ENCODE measurements at regions not wholly inside any gene's neighbourhood (a gene's known extent, or its start where the extent isn't known, plus 50 kb on each side); places are given as distances from the start of the nearest gene placed in this dataset.

DNA sequence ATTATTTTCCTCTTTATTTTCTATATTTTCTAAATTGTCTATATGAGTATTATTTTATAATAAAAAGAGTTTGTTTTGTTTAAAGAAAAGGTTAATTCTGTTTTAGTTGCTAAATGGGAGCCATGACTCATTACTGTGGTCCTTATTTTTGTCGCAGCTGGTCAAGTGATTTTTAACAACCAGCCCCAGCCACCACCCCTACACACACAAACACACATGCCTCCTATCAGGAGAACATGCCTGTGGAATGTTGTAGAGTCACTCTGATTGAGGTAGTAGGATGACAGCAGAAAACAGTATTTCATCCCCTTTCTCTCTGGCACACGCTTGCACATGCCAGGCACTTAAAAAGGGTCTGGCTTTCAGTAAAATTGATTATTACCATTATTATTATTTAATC, 68.6 kb upstream of the GDF10 start:
- no peak for DNase-seq (ENCODE audit: low read depth)

DNA sequence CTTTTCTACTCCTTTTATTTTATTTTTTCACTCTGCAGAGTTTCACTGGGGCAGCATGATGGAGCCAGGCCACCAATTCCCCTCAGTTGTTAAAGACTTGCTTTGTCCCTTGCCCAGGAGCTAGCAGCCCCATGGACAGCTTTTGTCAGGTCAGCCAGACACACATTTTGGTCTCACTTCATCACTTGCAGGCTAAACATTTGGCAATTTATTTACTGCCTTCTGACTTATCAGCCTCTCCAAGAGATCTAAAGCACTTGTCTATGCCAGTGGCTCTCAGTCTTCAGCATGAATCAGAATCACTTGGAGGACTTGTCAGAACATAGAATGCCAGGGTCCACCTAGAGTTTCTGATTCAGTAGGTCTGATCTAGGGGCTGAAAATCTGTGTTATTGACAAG, 66.4 kb upstream of the GDF10 start:
- no peak for DNase-seq (ENCODE audit: low read depth)

DNA sequence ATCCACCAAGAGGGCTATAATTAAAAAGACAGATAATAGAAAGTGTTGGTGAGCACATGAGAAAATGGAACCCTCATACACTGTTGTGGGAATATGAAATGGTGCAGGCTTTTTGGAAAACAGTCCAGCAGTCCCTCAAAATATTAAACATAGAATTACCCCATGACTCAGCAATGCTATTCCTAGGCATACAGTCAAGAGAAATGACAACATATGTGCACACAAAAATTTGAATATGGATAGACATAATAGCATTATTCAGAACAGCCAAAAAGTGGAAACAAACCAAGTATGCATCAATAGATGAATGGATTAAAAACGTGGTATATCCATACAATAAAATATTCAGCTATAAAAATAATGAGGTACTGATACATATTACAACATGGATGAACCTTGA, 64.5 kb upstream of the GDF10 start:
- DNase-seq (ENCODE audit: low read depth) = no peak

DNA sequence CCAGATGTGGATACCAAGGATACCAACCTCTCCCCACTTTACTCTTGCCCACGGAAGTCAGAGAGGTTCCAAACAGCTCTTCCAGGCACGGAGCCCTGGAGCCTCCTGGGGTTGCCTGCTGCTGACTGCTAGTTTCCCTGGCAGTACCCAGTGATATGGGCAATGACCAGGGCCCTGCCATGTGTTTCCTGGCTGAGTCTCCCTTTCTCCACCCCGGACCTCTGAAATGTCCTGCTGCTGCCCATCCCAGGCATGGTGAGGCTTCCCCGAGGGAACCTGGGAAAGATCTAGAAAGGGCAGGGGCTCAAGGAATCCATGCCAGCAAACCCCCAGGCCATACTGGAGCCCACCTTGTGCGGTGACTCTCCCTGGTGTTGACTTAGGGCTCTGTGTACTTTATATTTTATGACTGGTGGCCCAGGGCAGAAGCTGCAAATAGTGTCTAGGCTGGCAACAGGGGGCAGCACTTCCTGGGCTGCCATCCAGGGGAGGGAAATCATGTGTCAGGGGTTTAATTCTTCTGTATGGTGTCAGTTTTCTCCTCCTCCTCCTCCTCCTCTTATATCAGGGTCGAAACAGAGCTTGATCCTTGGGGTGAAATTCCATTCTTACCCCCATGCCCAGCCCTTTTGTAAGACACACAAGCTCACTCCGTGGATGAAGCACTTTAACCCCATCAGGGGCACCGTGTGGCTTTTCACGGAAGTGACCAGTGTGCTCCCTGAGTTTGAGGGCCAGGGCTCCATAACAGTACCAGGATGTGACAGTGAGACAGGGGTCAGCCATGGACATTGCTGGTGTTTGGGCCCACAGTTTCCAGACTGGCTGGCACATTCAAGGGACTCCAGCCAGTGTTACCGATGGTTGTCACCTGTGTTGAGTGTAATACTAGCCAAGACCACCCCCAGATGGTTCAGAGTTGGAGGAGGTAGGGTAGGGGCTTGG, 62.4 kb upstream of the GDF10 start:
- no peak for DNase-seq (ENCODE audit: low read depth)

DNA sequence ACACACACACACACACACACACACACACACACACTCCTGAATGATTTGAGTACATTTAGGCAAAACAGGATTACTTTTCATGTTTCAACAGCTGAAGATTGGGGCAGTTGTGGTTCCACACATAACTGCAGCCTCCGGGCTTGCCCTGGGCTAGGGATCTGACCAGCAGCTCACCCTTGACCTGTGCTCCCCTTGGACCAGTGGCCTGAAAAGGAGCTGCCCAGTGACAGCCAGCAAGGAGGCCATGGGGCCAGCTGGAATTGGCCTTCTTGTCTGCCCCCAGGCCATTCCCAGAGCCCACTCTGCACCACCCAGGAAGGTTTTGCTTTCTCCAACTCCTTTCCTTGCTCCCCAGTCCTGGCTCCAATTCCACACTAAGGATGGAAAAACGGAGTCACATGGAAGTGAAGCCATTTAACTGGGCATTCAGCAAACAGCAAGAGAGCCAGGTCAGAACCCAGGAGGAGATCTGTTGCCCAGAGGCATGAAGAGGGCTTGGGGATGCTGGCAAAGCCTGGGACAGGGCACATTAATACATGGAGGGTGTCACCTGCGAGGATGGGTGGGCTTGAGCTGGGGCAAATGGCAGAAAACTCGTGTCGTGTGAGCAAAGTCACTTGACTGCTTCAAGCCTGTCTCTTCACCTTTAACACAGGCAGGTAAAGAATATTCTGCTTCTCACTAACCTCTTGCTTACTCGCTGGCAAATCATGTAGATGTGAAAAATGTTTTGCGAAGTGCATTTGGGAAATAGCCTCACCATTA, 61.5 kb upstream of the GDF10 start:
- no peak for DNase-seq (ENCODE audit: low read depth)

DNA sequence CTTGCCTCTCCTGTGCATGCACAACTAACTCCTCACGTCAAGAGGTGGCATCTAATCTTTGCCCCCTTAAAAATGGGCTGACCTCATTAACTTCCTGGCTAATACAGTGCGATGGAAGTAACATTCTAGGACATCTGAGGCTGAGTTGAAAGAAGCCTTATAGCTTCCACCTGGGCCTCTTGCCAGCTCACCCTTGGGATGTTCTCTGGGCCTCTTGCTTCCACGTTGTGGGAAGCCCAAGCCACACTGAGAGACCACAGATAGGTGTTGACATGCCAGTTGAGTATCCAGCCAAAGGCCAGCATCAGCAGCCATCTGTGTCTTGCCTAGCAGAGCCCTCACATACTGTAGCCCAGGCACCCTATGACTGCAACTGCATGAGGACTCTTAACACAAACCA, 60.8 kb upstream of the GDF10 start:
- no peak for DNase-seq (ENCODE audit: low read depth)

DNA sequence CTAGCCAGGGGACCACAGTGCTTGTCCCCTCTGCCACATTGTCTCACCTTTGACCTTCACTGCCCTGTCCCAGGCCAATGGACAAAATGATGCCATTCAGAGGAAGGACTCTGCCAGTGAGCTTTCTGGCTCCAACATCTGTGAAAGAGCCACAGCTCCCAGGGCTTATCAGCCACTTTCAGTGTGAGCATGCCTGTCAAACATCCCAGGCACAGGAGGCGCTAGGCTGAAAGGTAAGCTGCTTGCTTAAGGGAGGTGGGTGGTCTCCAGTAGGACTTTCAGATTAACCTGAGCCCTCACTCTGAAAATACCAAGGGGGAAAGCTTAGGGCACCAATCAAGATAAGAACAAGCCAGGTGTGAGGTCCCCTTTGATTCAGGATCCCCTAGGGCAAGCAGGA, 59.8 kb upstream of the GDF10 start:
- DNase-seq (ENCODE audit: low read depth) = no peak

DNA sequence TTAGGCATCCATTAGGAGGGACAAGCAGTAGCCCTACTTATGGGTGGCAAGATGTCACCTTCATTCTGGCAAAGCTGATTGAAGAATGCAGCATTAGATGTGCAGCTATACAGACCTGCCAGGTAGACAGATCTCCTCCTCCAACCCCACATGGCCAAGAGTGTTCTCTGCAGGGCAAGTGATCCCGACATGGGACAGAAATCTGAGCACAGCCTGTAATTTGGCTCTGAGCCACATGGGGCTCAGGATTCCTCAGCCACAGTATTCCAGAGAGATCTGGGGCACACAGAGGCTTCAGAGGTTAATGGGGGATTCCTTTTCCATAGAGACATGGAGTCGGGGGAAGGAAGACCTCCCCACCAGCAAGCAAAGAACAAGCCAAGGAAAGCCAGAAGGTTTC, 58.7 kb upstream of the GDF10 start:
- no peak for DNase-seq (ENCODE audit: low read depth)

DNA sequence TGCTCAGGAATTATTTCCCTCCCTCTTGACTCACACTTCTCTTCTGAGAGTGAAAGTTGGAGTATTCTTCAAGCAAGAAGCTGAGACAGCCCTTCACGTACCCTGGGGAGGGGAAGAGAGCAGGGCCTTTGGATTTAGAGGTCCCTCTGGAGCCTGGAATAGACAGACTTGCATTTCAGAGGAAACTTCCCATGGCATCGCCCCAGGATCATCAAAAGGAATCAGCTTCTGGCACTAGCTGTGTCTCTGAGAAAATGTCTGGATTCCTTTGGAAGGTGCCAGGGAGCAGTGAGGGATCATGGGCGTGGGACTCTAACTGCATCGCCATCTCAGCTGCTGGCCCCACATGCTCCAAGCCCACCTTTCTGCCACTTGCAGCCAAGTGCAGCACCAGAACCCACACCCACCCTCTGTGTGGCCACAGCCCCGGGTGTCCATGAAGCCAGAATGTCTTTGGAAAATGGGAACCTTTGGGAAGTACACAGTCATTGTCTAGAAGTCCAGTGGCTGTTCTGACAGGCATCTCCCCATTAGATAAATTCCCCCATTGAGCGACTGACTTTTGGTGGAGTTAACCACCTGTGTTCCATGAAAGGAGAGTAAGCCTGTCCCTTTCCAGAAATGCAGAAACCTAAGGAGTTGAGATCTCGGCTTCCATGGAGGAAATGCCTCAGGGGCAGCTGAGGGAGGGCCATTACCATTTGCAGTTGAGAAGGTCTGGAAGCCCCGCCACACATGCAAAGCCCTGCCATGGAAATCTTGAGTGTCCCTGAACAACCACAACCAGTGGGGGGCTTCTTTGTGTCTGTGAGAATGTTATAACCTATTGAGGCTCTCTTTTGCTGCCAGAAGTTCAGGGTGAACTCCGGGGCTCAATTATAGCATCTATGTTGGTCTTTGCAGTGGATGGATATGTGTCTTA, 57.8 kb upstream of the GDF10 start:
- no peak for DNase-seq (ENCODE audit: low read depth)

DNA sequence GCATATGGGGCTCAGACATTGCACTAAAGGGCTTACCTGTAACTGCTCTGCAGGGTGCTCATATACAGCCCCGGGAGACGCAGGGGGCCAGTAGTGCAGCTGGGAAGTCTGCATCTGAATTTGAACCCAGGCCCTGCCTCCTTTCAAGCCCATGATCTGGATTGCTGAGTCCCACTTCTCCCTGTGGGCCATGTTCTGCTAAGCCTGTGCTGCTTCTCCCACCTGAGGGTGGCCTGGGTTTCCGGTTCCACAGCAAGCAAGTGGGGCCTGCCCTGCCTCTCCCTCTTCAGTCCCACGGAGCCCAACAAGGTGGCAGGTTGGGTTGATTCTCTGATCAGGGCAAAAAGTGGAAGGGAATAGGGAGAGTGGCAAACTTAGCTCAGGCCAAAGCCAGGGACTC, 56.6 kb upstream of the GDF10 start:
- DNase-seq (ENCODE audit: low read depth) = no peak

DNA sequence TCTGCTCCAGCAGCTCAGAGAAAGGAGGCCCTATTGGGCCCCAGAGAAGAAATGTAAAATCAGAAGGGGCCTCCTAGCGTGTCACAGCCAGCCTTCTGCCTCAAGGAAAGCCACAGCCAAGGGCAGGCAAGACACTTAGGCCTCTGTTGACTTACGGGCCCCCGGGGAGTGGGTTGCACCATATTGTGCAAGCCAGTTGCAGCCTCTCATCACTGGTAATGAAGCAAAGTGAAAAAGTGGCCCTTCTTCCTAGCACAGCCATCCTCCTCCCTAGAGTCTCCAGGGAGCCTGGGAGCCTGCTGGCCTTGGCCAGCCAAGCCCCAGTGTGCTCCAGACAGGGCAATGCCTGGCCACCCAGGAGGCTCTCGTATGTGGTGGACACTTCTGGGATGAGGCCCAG, 56.2 kb upstream of the GDF10 start:
- no peak for DNase-seq (ENCODE audit: low read depth)

DNA sequence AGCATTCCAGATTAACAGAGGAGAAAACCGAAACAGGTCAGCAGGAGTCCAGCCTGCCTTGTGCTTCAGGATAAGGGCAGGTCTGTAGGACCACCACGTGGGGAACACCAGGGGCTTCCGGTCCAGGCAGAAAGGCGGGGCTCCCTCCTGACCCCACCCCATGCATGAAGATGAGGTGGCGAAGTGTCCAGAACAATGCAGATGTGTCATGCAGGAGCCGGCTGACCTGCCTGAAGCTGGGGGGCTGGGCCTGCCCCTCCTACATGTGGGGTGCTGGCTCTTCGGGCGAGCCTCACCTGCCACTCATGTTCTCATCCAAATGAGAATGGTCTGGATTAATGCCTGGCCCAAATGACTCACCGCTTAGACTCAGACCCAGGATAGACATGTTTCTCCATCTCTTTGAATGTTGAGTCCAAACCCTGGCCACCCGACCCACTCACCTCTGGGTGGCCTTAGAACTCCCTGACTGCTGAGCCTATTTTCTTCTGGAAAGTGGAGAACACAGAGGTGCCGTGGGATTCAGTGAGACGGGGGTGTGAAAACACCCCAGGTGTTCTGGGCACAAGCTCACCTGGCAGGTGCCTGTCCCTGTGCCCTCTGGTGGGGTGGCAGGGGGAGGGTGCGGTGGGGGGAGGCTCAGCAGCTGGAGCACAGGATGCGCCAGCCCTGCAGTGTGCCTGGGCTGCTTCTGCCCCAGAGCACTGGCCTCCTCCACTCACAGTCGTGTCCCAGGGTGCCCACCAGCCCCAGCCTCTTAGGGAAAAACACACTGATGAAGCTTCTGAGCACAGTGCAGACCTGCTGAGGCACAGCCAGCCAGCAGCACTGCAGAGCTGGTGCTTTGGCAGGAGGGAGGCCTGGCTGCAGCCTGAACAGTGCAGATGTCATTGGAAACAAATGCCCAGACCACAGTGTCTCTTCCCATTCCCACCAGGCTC, 55.2 kb upstream of the GDF10 start:
- no peak for DNase-seq (ENCODE audit: low read depth)

DNA sequence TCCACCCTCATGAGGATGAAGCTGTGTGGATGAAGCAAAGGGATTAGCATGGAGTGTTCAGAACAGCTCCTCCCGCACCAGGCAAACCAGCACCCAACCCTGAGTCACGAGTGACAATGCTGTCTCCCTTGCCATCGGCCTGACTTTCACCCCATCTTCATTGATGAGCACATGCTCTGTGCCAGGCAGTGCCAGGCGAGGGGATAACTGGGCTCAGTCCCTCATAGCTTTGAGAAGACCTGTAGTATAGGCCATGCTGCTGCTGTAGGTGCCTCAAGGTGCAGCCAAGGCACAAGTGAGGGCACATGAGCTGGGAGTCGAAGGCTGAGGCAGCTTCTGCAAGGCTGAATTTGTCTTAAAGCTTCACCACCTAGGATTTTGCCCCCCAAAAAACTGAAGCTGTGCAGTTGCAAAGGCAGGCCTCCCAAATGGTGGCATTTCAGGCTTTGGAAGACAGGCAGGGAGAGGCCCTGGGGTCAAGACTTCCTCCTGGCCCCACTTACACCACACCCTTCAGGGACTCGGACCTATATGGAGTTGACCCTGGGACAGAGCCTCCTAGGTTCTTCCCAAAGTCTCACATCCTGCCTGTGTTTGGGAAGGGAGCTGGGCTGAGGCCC, 54.2 kb upstream of the GDF10 start:
- no peak for DNase-seq (ENCODE audit: low read depth)

DNA sequence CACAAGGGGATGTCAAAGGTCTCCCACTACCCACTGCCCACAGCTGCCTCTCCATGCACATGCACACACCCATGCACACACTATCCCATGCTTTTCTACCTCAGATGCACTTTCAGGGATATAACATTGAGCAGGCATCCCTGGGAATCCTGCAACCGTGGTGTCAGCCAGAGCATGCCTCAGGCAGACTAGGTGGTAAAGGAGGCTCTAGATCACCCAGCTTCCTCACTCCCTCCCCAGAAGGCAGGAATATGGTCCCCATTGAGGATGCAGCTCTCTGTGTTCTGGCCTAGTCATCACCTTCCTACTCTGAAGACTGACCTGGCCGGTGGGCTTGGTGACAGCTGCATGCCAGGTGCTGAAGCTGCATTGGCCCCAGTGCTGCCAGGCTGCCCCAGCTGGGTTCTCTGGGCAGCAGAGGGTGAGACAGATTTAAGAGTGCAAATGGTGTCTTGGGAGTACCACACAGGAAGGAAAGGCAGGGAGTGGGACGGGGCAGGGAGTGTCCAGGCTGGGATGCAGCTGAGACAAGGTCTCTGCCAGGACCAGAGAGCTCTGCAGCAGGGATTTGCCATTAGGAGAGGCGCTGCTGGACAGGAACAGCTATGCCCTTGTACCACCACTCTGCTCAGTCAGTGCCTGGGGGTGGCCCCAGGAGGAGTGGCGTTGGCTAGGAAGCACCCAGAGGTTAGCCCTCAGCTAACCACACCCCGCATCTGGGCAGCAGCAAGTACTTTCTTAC, 53.4 kb upstream of the GDF10 start:
- DNase-seq (ENCODE audit: low read depth) = no peak

DNA sequence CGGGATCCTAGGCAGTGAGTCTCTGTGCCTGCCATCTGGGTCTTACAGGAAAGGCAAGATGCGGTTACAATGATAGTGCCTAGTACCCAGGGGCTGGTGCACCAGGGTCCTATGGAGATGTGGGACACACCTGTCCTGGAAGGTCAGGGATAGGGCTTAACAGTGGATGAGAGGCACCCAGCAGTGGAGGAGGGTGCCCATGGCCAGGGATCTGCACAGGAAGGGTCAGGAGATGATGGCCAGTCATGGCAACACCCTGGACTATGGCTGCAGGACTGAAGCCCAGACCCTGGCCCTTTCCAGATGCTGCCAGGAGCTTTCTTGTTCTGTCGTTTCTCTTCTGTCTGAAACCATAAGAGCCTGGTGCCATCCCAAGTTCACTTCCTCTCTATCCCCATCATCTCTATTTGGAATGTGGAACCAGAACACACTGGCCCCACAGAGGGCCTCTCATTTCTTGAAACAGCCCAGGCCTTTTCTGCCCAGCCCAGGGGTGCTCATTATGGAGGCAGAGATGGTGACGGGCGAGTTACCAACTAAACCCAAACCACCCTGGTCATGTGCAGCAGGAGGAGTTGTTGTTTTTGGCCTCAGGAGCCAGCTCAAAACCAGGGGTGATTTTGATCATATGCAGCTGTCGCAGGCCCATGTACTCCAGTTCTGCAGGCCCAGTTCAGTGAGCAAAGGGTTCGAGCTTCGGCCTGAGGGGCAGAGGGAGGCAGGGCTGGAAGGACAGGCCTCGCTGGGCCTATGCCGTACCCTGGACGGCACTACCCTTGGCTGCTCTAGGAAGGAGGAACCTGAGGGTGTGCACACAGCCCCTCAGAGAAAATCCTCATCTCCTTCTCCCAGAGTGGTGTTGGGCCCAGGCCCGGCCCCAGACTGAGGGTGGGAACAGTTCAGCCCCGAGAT, 52.6 kb upstream of the GDF10 start:
- DNase-seq (ENCODE audit: low read depth) = no peak

DNA sequence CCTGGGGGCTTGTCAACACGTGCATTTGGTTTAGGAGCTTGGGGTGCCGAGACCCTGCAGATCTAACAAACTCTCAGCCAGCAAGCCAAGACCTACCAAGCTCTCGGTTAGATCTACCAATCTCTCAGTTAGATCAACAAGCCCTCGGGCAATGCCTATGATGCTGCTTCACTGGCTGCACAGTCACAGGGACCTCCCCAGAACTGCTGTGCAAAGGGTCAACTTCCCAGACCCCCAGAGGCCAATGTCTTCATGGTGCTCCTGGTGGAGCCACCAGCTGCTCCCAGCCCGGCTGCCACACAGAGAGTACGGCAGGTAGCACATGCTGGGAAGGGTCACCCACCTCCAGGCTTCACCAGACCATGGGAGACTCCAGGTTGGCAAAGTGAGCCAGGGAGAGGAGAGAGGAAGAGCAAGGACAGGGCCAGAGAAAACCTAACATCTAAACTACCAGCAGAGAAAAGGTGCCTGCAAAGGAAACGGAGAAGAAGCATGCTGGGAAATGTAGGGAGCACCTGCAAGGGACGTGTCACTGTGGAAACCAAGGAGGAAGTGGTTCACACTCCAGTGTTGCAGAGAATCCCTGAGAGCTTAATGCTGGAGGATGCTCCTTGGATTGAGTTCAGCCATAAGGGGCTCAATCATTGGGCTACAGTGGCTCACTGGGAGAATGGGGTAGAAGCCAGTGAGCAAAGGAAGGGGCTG, 51.5 kb upstream of the GDF10 start:
- DNase-seq (ENCODE audit: low read depth) = no peak

DNA sequence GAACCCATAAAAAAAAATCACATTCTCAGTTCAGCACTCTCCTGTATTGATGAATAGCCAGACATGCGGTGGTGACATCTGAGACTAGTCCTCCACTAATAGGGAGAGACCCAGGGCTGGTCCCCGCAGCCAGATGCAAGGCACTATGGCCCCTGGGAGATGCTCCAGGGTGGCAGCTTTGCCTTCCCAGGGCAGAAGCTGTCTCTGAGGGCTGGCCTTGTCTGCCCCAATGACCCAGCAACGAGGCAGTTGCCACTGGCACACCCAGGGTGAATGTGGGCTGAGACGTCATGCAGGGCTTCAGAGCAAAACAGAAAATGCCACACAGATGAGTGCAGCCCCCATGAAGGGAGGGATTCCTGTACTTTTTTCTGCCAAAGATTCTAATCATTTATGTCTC, 50.1 kb upstream of the GDF10 start:
- no peak for DNase-seq (ENCODE audit: low read depth)

Measured in activated T-cell treated with anti-CD3 and anti-CD28 coated beads for 48 hours (primary cell).